ENCODE measurements at regions not wholly inside any gene's neighbourhood (a gene's known extent, or its start where the extent isn't known, plus 50 kb on each side); places are given as distances from the start of the nearest gene placed in this dataset.

DNA sequence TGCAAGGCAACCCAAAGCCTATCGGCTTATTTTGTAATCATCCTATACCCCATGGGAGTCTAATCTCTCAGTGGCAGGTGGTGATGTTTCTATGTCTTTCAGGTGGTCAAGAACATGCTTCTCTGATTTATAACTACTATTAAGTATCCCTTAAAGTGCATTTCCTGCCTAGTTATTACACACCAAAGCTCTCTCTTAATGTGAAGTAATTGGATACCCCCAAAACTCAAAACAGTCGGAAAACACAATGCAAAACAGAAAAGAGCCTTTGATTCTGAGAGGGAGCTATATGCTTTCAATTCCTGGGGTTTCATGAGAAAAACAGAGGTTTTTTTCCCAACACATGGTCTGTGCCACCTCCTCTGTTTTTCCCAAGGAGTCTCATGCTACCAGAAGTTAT is 416.4 kb downstream of the CSNK1G3 start:
- TF ChIP-seq, protein P1, sequence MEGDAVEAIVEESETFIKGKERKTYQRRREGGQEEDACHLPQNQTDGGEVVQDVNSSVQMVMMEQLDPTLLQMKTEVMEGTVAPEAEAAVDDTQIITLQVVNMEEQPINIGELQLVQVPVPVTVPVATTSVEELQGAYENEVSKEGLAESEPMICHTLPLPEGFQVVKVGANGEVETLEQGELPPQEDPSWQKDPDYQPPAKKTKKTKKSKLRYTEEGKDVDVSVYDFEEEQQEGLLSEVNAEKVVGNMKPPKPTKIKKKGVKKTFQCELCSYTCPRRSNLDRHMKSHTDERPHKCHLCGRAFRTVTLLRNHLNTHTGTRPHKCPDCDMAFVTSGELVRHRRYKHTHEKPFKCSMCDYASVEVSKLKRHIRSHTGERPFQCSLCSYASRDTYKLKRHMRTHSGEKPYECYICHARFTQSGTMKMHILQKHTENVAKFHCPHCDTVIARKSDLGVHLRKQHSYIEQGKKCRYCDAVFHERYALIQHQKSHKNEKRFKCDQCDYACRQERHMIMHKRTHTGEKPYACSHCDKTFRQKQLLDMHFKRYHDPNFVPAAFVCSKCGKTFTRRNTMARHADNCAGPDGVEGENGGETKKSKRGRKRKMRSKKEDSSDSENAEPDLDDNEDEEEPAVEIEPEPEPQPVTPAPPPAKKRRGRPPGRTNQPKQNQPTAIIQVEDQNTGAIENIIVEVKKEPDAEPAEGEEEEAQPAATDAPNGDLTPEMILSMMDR (IDR thresholded peaks at IDR 0.05): no peak
- no peak for TF ChIP-seq EZH2 (IDR thresholded peaks at IDR 0.05; ENCODE audit: borderline replicate concordance, insufficient read depth, low read depth, low read length, poor library complexity, severe bottlenecking)
